OCI-LY1 (cell line): ENCODE measurements at regions not wholly inside any gene's neighbourhood (a gene's known extent, or its start where the extent isn't known, plus 50 kb on each side); places are given as distances from the start of the nearest gene placed in this dataset.

Source experiments
- CTCF ChIP-seq: fragments of 200-600 bp; sonication (generic), shearing (Covaris generic); IDR thresholded peaks from 2 replicates; pipeline ENCODE4 v1.5.1; 2017; ENCODE audit warnings: mild to moderate bottlenecking, antibody characterized with exemption, low read length, moderate library complexity, mixed read lengths
- EZH2 ChIP-seq: fragments of 200-600 bp; sonication (generic), shearing (Covaris generic); IDR thresholded peaks from 2 replicates; pipeline ENCODE4 v1.8.0; 2017; ENCODE audit warnings: borderline replicate concordance, mixed run types, mild to moderate bottlenecking, antibody characterized with exemption, low read length, moderate library complexity, mixed read lengths

DNA sequence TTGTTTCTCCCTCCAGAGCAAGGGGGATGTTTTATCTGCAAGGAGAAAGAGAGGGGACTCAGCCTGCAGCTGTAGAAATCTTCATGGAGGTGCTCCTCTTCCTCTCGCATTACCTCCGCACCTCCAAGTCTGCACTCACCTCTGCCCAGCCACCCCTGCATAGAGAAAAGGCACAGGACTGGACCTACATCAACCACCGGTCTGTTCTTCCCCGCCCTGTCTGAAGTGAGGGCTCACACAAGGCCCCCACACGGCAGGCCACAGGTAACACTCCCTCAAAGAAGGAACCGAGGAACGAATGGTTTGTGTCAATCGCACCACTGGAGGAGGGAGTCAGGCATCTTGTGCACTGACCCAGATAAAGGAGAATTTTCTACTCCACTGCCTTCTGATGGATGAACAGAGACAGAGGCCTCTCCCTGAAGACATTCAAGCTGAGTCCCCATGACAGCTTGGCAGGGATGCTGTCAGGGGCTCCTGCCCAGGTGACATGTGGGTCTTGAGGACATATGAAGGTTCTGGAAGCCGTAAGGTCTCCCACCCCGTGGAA is 260.3 kb downstream of the XXYLT1 start:
- TF ChIP-seq CTCF, result no peak
- TF ChIP-seq EZH2, result no peak
